ENCODE measurements at regions not wholly inside any gene's neighbourhood (a gene's known extent, or its start where the extent isn't known, plus 50 kb on each side); places are given as distances from the start of the nearest gene placed in this dataset.

DNA sequence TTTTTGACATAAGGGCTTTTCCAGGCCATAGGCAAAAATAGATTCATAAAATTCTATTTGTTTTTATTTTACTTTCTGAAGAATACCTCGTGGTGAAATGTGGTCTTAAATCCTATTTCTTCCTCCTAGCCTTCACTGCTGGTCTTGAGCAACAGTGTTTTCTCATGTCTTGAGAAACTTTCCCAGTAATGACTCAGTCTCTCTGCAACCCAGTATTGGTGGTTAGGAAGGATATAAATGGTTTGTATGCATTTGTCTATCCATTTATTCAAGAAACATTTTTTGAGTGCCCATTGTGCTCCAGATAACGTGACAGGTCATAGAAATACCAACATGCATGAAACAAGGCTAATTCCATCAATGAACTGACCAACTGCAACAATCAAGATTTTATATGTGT, 213.9 kb downstream of the TMEM114 start:
- DNase-seq: no peak
- CTCF ChIA-PET: no interaction called here
- TF ChIP-seq, protein P1, sequence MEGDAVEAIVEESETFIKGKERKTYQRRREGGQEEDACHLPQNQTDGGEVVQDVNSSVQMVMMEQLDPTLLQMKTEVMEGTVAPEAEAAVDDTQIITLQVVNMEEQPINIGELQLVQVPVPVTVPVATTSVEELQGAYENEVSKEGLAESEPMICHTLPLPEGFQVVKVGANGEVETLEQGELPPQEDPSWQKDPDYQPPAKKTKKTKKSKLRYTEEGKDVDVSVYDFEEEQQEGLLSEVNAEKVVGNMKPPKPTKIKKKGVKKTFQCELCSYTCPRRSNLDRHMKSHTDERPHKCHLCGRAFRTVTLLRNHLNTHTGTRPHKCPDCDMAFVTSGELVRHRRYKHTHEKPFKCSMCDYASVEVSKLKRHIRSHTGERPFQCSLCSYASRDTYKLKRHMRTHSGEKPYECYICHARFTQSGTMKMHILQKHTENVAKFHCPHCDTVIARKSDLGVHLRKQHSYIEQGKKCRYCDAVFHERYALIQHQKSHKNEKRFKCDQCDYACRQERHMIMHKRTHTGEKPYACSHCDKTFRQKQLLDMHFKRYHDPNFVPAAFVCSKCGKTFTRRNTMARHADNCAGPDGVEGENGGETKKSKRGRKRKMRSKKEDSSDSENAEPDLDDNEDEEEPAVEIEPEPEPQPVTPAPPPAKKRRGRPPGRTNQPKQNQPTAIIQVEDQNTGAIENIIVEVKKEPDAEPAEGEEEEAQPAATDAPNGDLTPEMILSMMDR (IDR thresholded peaks at IDR 0.05; ENCODE audit: insufficient read depth in 1 of 2, low read depth in 1 of 2, low read length in 1 of 2, severe bottlenecking in 1 of 2, unreplicated experiment in 1 of 2): no peak
- Histone ChIP-seq H3K9me3 (no peaks in the 10 kb centered on the region), H3K4me3 (ENCODE audit: low read depth, low read length) (no peak overlapping the region), H3K4me1 (no peaks in the 10 kb centered on the region), H3K36me3 (ENCODE audit: control insufficient read depth, insufficient read depth, low read length) (no peaks in the 10 kb centered on the region), H3K27me3 (replicated peaks; ENCODE audit: control insufficient read depth, insufficient read depth, low read length) (no peaks in the 10 kb centered on the region; the same call in 1 of the 2 replicates)
- H3K36me3 Mint-ChIP-seq (ENCODE audit: insufficient read depth, unreplicated experiment): no peaks in the 10 kb centered on the region
- BruUV-seq (replicated peaks): no TSS peak
- no peaks in the 10 kb centered on the region for H3K9me3 Mint-ChIP-seq (ENCODE audit: unreplicated experiment)
- H3K27ac Mint-ChIP-seq (ENCODE audit: unreplicated experiment): no peak overlapping the region
- POLR2A ChIA-PET: no interaction called here
- H3K4me1 Mint-ChIP-seq (ENCODE audit: low read depth, unreplicated experiment): no peaks in the 10 kb centered on the region
- intact Hi-C loops (cut with micrococcal nuclease; ENCODE audit: unreplicated experiment): no loop called here
- no peak overlapping the region for H3K4me3 Mint-ChIP-seq (ENCODE audit: unreplicated experiment)
- H3K27me3 Mint-ChIP-seq (ENCODE audit: insufficient read depth, unreplicated experiment): no peaks in the 10 kb centered on the region

DNA sequence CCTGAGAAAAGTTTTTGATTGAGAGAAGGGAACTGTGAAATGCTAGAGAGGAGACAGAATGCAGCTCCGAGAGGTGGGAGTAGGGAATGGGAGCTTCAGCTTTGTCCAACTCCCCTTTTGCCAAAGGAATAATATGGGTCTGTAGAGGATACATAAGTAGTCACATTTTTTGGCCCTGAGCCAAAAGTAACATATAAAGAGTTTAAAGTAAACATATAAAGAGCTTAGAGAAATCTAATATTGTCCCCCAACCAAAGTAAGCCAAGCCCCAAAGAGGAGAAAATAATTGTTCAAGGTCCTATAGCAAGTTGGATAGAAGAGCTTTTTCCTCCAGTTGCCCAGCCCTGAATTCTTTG, 215.1 kb downstream of the TMEM114 start:
- no peaks in the 10 kb centered on the region for H3K9me3 Mint-ChIP-seq (ENCODE audit: unreplicated experiment)
- H3K27ac Mint-ChIP-seq (ENCODE audit: unreplicated experiment): no peak overlapping the region
- no peaks in the 10 kb centered on the region for H3K27me3 Mint-ChIP-seq (ENCODE audit: insufficient read depth, unreplicated experiment)
- no peaks in the 10 kb centered on the region for H3K36me3 ChIP-seq (ENCODE audit: control insufficient read depth, insufficient read depth, low read length)
- H3K4me1 ChIP-seq: no peaks in the 10 kb centered on the region
- H3K4me1 Mint-ChIP-seq (ENCODE audit: low read depth, unreplicated experiment): no peaks in the 10 kb centered on the region
- BruUV-seq (replicated peaks): no TSS peak
- TF ChIP-seq, protein P1 (IDR thresholded peaks at IDR 0.05; ENCODE audit: insufficient read depth in 1 of 2, low read depth in 1 of 2, low read length in 1 of 2, severe bottlenecking in 1 of 2, unreplicated experiment in 1 of 2): no peak
- no peaks in the 10 kb centered on the region; the same call in 1 of the 2 replicates for H3K27me3 ChIP-seq (replicated peaks; ENCODE audit: control insufficient read depth, insufficient read depth, low read length)
- no peak for DNase-seq
- POLR2A ChIA-PET: no interaction called here
- no peaks in the 10 kb centered on the region for H3K9me3 ChIP-seq
- intact Hi-C loops (cut with micrococcal nuclease; ENCODE audit: unreplicated experiment): no loop called here
- H3K4me3 Mint-ChIP-seq (ENCODE audit: unreplicated experiment): no peak overlapping the region
- CTCF ChIA-PET: no interaction called here
- H3K36me3 Mint-ChIP-seq (ENCODE audit: insufficient read depth, unreplicated experiment): no peaks in the 10 kb centered on the region
- H3K4me3 ChIP-seq (ENCODE audit: low read depth, low read length): no peak overlapping the region

DNA sequence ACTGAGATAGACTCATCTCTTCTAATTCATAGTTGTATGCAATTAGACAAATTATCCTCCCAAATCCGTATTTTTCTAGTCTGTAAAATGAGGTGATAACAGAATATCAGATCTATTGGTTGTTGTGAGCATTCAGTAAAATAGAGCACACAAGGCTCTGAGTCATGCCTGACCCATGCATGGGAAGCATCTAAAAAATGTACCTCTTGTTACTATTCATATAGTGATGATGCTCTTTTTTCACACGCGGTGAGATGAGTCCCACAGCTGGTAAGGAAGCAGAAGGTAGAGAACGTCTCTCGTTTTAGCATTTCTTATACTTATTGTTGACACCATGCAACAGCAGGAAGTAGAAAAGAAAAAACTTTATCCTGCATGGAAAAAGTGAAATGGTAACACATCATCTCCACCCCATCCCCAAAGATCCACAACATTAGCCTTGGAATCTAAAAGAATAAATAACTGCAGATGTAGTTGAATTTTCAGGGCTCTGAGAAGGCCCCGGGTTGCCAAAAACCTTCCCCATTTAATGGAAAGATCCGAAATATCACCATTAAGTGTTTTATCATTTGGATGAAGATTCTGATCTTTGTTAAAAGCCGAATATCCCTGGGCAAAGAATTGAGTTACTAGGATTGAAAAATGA, 215.6 kb downstream of the TMEM114 start:
- no peaks in the 10 kb centered on the region for H3K36me3 Mint-ChIP-seq (ENCODE audit: insufficient read depth, unreplicated experiment)
- H3K9me3 ChIP-seq: no peaks in the 10 kb centered on the region
- TF ChIP-seq, protein P1 (IDR thresholded peaks at IDR 0.05; ENCODE audit: insufficient read depth in 1 of 2, low read depth in 1 of 2, low read length in 1 of 2, severe bottlenecking in 1 of 2, unreplicated experiment in 1 of 2): no peak
- BruUV-seq (replicated peaks): no TSS peak
- no peak for DNase-seq
- no peaks in the 10 kb centered on the region for H3K36me3 ChIP-seq (ENCODE audit: control insufficient read depth, insufficient read depth, low read length)
- H3K27me3 ChIP-seq (replicated peaks; ENCODE audit: control insufficient read depth, insufficient read depth, low read length): no peaks in the 10 kb centered on the region; the same call in 1 of the 2 replicates
- no peaks in the 10 kb centered on the region for H3K27me3 Mint-ChIP-seq (ENCODE audit: insufficient read depth, unreplicated experiment)
- CTCF ChIA-PET: no interaction called here
- no peak overlapping the region for H3K27ac Mint-ChIP-seq (ENCODE audit: unreplicated experiment)
- POLR2A ChIA-PET: no interaction called here
- no peak overlapping the region for H3K4me3 ChIP-seq (ENCODE audit: low read depth, low read length)
- H3K9me3 Mint-ChIP-seq (ENCODE audit: unreplicated experiment): peaks cover 3% of the 10 kb centered on the region
- H3K4me1 ChIP-seq: no peaks in the 10 kb centered on the region
- intact Hi-C loops (cut with micrococcal nuclease; ENCODE audit: unreplicated experiment): no loop called here
- H3K4me1 Mint-ChIP-seq (ENCODE audit: low read depth, unreplicated experiment): no peaks in the 10 kb centered on the region
- no peak overlapping the region for H3K4me3 Mint-ChIP-seq (ENCODE audit: unreplicated experiment)

Measured in Caco-2 (cell line).